Erythroblast (primary cell): ENCODE measurements at regions not wholly inside any gene's neighbourhood (a gene's known extent, or its start where the extent isn't known, plus 50 kb on each side); places are given as distances from the start of the nearest gene placed in this dataset.

ENCODE experiments used
- GATA1 ChIP-seq: IDR thresholded peaks from 2 replicates; pipeline ENCODE4 v1.6.1; 2011; ENCODE audit warnings: low read depth, mild to moderate bottlenecking, control low read depth, low read length, moderate library complexity
- POLR2A ChIP-seq: IDR thresholded peaks from 2 replicates; pipeline ENCODE4 v1.6.1; 2011; ENCODE audit warnings: mild to moderate bottlenecking, low read length

DNA sequence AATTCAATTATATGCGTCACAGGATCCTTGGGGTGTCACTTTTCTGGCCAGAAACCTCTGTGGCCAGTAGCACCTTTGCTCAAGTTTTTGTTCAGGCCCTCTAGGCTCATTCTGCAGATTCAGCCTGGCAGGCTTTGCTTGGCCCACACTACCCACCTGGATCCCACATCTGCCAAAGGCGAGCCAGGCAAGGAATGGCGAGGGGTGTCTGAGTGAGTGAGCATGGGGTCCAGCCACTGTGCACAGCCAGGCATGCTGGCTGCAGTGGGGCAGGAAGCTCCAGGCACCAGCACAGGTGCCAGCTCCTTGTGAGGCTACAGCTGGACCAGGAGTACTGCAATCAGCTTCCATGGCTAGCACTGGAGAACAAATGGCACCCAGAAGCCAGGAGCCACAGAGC lies 914.9 kb downstream of the FSTL5 start:
- no peak for TF ChIP-seq GATA1
- TF ChIP-seq POLR2A = no peak
